HG02981 (cell line): ENCODE measurements at regions not wholly inside any gene's neighbourhood (a gene's known extent, or its start where the extent isn't known, plus 50 kb on each side); places are given as distances from the start of the nearest gene placed in this dataset.

Source experiments
- ATAC-seq: cut with Tn5 transposase; IDR thresholded peaks from one replicate; pipeline ENCODE4 v1.9.1; 2021; ENCODE audit warnings: mild to moderate bottlenecking, moderate library complexity; ENCODE audit not compliant: unreplicated experiment

GRCh38 chr15:61499376-61499775, 270.3 kb upstream of the RORA start:
- ATAC-seq: no peak

DNA sequence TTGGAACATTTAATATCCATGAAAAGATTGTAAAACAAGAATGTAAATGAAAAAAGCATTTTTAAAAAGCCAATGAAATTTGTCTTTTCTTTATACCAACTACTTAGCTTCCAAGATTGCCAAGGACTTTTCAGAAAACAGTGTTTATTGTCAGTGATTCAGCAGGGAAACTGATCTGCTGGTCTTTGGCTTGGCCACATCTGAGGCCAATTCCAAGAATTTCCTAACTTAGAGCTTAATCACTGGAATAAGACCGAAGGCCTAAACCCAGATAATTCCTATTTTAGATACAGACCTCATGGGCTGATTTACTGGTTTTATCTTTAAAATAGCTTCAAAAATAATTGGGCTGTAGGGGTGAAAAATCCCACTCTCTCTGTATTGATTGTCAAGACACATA, 260.5 kb upstream of the RORA start:
- no peak for ATAC-seq

DNA sequence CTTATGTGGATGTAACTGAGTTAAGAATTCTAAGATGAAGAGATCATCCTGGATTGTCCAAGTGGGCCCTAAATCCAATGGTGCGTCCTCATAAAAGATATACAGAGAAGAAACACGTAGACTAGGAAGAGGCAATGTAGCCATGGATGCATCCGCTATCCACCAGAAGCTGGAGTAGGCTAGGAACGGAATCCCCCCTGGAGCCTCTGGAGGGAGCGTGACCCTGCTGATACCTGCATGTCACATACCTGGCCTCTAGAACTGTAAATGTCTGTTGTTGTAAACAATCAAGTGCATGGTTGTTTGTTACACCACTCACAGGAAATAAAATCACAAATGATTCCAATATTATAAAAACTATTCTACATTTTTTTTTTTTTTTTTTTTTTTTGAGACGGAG, 254.5 kb upstream of the RORA start:
- ATAC-seq: no peak

DNA sequence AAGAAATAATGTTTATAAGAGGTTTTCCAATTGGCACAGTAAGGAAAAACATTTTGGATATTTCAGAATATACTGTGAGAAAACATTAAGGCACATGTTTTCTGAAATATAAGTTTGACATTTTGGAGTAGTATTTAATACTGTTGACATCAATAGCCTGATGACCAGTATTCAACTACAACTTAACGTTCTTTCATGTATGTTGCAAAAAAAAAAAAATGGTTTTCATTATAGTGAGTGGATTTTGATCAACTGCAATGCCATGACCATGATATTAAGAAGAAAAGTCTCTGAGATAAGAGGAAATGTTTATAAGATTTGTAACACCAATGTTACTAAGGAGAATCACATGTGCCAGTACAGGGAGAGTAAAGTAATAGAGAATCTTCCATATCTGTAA, 252.8 kb upstream of the RORA start:
- no peak for ATAC-seq

- ATAC-seq: no peak
These were observed 251.8 kb upstream of the RORA start for GRCh38 chr15:61480863-61481262.

GRCh38 chr15:61480295-61480694, 251.2 kb upstream of the RORA start:
- no peak for ATAC-seq

DNA sequence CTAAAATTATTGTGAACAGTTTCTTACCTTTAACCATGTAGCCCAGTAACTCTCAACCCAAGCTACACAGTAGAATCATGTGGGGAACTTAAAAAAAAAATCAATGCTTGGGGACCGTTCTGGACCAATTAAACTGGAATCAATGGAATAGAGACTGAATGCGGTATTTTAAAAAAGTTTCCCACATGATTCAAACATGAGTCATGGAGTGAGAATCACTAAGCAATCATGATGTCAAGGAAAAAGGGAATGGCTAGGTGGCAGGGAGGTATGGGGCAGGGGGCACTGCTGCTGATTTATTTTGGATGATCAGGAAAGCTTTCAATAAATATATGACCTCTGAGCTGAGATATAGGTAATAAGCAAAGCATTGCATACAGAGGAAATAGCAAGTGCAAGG, 250.5 kb upstream of the RORA start:
- no peak for ATAC-seq

GRCh38 chr15:61476741-61477140, 247.6 kb upstream of the RORA start:
- no peak for ATAC-seq

GRCh38 chr15:61474796-61475195, 245.7 kb upstream of the RORA start:
- ATAC-seq: no peak

- ATAC-seq: no peak
These were observed 238.7 kb upstream of the RORA start for GRCh38 chr15:61467823-61468222.

DNA sequence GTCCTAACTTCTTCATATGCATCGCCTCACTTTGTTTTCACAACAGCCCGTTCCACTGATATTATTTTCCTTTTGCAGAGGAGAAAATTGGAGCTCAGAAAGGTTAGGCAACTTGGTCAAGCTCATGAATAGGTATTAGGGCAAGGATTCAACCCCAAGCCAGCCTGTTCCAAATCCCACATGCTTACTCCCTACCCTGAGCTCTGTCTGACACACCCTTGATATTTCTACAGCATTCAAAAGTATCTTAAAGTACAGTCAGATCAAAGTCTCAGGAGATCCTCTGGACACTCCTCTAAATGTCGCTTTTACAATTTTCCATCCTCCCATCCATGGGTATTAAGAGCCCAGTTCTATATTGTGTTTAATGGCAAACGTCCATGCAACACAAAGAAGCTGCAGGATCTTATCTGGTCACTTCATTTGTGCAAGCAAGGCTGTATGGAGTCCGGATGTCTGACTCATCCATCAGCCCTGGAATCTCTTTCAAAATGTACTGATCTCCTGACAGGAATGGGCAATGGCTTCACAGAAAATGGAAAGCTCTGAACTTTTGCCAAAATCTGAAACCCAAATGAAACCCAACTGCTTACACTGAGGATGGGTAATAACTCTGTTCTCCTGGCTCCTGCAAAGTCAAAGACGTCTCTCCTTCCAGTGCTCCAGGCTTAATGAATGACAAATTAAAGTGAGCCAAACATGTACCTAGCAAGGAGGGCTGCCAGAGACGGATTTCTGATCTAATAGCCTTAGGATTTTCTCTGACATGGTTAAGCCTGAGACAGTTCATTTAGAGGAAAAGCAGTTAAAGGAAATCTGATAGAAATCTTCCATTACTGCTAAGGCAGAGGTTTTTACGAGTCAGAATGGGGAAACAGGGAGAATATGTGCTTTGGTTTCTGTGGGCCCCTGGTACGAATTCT, 230.9 kb upstream of the RORA start:
- no peak for ATAC-seq

GRCh38 chr15:61457050-61457733, 228.1 kb upstream of the RORA start:
- no peak for ATAC-seq

GRCh38 chr15:61449186-61449702, 220.1 kb upstream of the RORA start:
- ATAC-seq: no peak

DNA sequence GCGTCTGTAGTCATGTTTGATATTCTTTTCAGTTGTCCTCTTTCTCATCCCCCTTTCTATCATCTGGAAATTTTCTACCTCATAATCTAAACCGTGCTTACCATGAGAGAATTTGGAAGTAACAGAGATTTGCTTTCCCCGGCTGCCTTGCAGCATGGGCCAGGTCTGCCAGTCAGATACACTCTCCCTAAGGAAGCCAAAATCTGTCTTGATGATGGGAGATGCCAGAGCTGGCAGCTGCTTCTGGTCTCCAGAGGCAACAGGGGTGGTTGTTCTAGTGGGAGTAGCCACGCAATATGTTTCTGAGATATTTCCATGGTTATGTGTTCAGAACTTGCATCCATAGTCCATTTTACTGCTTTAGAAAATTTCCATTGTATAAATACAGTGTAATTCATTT, 218.9 kb upstream of the RORA start:
- ATAC-seq: no peak

GRCh38 chr15:61444585-61444984, 215.5 kb upstream of the RORA start:
- no peak for ATAC-seq

DNA sequence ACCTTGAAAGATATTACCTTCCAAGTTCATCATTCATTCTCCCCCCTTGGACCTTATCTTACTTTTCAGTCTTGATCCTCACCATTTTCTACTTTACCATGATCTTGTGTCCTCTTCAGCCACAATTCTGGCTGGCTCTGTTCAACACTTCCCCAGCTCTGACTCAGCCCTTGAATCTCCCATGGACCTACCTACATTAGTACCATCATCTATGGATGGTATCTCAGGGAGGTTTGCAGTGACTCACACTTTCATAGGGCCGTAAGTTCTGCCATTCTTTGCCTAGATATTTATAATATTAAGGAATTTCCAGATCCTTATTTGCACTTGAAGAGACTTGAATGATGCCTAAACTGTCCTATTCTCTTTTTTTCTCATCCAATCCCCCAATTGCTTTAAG, 213.7 kb upstream of the RORA start:
- ATAC-seq: no peak

DNA sequence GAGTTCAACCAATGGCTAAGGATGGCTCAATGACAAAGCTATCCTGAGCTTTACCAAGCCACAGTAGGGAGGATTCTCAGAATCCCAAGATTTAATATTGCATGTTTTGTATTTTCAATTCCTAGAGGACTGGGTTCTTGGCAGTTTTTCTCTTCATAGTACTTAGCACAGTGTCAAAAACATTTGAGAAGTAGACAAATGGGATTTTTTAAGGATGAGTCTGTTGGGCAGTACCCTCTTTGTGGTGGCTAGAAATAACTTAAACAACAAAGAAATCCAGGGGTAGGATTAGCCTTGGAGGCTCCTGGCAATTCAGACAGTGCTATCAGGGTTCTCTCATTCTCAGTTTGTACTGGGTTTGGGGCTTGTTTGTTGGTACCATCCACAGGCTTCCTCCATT, 212.8 kb upstream of the RORA start:
- ATAC-seq: no peak

DNA sequence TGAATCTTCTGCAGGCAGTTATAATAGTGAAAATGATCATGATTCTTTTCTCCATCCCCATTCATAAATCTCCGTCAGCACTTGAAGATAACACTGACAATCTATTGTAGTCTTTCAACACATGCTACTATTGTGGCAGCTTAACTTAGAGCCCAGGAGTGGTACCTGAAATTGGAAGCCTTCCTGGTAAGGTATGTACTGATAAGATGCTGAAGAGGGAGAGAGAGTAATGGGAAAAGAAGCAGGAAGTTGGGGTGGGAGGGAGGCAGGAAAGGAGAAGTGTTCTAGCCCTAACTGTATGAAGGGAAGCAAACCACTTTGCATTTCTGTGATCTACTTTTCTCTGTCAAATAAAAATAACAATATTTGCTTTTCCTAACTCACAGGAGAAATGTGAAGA, 197.4 kb upstream of the RORA start:
- ATAC-seq: no peak

DNA sequence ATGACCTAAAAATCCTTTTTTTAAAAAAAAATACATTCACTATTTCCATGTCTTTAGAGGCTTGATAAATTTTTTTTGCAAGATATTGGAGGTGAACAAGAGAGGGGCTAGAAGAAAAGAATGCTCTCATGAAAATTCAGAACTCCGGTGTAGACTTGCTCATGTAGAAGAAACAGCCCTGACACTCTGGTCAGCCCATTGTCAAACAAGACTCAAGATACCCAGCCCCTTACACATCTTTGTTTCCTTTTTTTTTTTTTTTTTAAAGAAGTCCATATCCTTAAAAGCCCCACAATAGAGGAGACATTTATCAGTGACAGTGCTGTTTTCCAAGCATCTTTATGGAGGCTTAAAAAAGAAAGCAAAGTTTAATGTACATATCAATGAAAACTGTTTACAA, 196.8 kb upstream of the RORA start:
- ATAC-seq: no peak

DNA sequence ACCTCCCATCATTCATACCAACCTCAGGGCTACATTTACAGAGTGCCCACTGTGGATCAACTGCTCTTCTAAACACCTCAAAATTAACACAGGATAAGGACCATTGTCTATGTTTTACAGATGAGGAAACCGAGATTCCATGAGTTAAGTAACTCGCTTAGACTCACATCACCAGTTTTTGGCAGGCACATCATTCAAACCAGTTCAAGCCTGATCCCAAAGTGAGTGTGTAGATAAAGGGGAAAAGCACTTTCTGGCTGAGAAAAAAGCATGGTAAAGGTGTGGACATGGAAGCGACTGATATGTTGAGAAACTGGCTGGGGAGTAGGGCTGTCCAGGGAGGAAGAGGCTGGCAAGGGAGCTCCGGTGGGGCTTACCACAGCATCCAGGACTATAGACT, 193.7 kb upstream of the RORA start:
- ATAC-seq: no peak

GRCh38 chr15:61421938-61422337, 192.8 kb upstream of the RORA start:
- no peak for ATAC-seq

GRCh38 chr15:61421470-61421869, 192.4 kb upstream of the RORA start:
- no peak for ATAC-seq
